ENCODE measurements at regions not wholly inside any gene's neighbourhood (a gene's known extent, or its start where the extent isn't known, plus 50 kb on each side); places are given as distances from the start of the nearest gene placed in this dataset.

DNA sequence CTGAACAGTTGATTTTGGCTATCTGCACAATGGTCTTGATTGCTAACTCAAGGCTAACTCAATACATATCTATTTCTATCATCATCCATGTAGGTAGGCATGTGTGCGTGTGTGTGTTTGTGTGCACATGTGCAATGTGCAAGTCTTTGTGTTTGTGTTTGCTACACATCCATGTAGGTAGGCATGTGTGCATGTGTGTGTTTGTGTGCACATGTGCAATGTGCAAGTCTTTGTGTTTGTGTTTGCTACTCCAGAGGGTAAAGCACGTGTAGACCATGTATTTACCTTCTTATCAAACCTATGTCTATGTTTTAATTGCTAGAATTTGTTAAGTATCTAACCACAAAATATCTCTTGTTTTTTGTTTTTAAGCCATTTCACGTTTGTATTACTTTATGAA is 962.6 kb downstream of the LRFN5 start:
- TF ChIP-seq, protein P1, sequence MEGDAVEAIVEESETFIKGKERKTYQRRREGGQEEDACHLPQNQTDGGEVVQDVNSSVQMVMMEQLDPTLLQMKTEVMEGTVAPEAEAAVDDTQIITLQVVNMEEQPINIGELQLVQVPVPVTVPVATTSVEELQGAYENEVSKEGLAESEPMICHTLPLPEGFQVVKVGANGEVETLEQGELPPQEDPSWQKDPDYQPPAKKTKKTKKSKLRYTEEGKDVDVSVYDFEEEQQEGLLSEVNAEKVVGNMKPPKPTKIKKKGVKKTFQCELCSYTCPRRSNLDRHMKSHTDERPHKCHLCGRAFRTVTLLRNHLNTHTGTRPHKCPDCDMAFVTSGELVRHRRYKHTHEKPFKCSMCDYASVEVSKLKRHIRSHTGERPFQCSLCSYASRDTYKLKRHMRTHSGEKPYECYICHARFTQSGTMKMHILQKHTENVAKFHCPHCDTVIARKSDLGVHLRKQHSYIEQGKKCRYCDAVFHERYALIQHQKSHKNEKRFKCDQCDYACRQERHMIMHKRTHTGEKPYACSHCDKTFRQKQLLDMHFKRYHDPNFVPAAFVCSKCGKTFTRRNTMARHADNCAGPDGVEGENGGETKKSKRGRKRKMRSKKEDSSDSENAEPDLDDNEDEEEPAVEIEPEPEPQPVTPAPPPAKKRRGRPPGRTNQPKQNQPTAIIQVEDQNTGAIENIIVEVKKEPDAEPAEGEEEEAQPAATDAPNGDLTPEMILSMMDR (tag by site-specific recombination; IDR thresholded peaks at IDR 0.05): no peak
- TF ChIP-seq, protein P2, sequence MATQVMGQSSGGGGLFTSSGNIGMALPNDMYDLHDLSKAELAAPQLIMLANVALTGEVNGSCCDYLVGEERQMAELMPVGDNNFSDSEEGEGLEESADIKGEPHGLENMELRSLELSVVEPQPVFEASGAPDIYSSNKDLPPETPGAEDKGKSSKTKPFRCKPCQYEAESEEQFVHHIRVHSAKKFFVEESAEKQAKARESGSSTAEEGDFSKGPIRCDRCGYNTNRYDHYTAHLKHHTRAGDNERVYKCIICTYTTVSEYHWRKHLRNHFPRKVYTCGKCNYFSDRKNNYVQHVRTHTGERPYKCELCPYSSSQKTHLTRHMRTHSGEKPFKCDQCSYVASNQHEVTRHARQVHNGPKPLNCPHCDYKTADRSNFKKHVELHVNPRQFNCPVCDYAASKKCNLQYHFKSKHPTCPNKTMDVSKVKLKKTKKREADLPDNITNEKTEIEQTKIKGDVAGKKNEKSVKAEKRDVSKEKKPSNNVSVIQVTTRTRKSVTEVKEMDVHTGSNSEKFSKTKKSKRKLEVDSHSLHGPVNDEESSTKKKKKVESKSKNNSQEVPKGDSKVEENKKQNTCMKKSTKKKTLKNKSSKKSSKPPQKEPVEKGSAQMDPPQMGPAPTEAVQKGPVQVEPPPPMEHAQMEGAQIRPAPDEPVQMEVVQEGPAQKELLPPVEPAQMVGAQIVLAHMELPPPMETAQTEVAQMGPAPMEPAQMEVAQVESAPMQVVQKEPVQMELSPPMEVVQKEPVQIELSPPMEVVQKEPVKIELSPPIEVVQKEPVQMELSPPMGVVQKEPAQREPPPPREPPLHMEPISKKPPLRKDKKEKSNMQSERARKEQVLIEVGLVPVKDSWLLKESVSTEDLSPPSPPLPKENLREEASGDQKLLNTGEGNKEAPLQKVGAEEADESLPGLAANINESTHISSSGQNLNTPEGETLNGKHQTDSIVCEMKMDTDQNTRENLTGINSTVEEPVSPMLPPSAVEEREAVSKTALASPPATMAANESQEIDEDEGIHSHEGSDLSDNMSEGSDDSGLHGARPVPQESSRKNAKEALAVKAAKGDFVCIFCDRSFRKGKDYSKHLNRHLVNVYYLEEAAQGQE (tag by site-specific recombination; IDR thresholded peaks at IDR 0.05): no peak
- no peak for TF ChIP-seq ZNF335 (tag by site-specific recombination; conservative IDR thresholded peaks at IDR 0.05)
- TF ChIP-seq ZNF24 (tag by site-specific recombination; IDR thresholded peaks at IDR 0.05): no peak
- no peak for TF ChIP-seq YY2 (tag by site-specific recombination; IDR thresholded peaks at IDR 0.05)
- no peak for TF ChIP-seq ZBTB1 (tag by site-specific recombination; IDR thresholded peaks at IDR 0.05)
- no peak for TF ChIP-seq TCF7L2 (IDR thresholded peaks at IDR 0.05; ENCODE audit: borderline replicate concordance, low read depth, low read length)
- TF ChIP-seq, protein P3, sequence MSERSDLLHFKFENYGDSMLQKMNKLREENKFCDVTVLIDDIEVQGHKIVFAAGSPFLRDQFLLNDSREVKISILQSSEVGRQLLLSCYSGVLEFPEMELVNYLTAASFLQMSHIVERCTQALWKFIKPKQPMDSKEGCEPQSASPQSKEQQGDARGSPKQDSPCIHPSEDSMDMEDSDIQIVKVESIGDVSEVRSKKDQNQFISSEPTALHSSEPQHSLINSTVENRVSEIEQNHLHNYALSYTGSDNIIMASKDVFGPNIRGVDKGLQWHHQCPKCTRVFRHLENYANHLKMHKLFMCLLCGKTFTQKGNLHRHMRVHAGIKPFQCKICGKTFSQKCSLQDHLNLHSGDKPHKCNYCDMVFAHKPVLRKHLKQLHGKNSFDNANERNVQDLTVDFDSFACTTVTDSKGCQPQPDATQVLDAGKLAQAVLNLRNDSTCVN (tag by site-specific recombination; optimal IDR thresholded peaks at IDR 0.05): no peak

Measured in HEK293 (cell line).